ENCODE measurements at regions not wholly inside any gene's neighbourhood (a gene's known extent, or its start where the extent isn't known, plus 50 kb on each side); places are given as distances from the start of the nearest gene placed in this dataset.

DNA sequence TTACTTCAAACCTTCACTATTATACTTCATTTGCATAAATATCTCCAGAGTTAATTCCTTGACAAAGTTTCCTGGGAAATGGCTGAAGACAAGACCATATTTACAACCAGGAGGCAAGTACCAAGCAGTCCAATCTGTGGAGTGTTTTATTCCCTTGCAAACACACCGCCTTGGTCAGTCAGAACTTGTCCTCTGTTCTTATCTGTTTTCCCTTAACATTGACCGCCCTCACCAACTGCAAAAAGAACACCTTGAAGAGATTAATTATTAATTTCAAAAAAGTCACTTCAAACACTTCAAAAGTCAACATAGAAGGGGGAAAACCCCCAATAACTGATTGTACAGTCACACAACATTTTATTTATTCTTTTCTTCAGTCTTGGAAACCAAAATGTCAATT, 269.0 kb upstream of the RGMB start:
- Histone ChIP-seq H3K4me1 (ENCODE audit: insufficient read depth, low read length, poor library complexity, severe bottlenecking) (no peaks in the 10 kb centered on the region), H3K9me3 (ENCODE audit: low read depth, low read length, poor library complexity, severe bottlenecking) (no peaks in the 10 kb centered on the region), H3K36me3 (ENCODE audit: insufficient read depth, low read length, poor library complexity, severe bottlenecking) (no peaks in the 10 kb centered on the region), H3K4me3 (ENCODE audit: low read depth, low read length, poor library complexity, severe bottlenecking) (no peak overlapping the region), H3K27me3 (replicated peaks; ENCODE audit: insufficient read depth, low read depth, low read length, poor library complexity) (peaks cover 13% of the 10 kb centered on the region), H3K27ac (ENCODE audit: low read depth, low read length, poor library complexity, severe bottlenecking) (no peak overlapping the region)
- CTCF ChIA-PET = no interaction called here
- intact Hi-C loops (cut with micrococcal nuclease; ENCODE audit: unreplicated experiment) = no loop called here
- no peak for DNase-seq (ENCODE audit: low spot score)
- BruUV-seq (replicated peaks) = no TSS peak
- TF ChIP-seq, protein P1, sequence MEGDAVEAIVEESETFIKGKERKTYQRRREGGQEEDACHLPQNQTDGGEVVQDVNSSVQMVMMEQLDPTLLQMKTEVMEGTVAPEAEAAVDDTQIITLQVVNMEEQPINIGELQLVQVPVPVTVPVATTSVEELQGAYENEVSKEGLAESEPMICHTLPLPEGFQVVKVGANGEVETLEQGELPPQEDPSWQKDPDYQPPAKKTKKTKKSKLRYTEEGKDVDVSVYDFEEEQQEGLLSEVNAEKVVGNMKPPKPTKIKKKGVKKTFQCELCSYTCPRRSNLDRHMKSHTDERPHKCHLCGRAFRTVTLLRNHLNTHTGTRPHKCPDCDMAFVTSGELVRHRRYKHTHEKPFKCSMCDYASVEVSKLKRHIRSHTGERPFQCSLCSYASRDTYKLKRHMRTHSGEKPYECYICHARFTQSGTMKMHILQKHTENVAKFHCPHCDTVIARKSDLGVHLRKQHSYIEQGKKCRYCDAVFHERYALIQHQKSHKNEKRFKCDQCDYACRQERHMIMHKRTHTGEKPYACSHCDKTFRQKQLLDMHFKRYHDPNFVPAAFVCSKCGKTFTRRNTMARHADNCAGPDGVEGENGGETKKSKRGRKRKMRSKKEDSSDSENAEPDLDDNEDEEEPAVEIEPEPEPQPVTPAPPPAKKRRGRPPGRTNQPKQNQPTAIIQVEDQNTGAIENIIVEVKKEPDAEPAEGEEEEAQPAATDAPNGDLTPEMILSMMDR (conservative IDR thresholded peaks at IDR 0.05; ENCODE audit: low read depth, low read length) = no peak
- TF ChIP-seq EZH2 (IDR thresholded peaks at IDR 0.05; ENCODE audit: borderline replicate concordance, low read depth, low read length, poor library complexity, severe bottlenecking) = no peak
- POLR2A ChIA-PET (ENCODE audit: low non-redundant PET) = no interaction called here

DNA sequence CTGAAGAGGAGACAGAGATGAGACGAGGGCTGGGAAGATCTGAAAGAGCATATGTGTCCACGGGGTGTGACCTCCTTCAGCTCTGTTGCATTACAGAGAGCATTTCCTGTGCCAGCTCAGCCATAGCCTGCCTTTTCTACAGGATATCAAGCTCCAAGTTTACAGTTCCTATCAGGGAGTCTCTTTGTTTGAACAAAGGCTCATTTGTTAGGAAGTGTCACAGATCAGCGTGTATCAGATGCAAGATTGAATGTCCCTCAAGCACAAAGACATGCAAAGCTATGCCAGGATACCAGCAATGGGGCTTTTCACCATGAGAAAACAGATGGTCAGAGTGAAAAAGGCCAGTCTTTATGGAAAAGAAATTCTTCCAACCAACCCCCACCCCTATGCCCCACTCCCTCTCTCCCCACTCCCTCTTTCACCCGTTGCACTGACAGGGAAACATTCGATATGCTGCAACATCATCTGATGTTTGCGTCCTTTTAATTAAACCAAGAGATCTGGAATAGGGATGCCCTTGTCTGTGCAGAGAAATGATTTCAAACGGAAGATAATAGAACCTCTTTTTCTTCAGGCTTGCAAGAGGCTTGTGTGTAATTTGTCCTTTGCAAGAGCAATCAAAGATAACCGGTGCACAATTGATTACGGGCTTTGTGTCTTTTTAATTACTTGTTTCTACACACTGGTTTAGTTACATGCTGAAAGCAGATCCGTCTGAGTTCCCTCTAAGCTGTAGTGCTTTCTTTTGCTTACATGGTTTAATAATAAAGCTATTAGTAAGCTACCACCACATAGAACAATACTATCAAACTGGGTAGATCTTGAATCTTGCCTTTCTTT, 263.1 kb upstream of the RGMB start:
- CTCF ChIA-PET = no interaction called here

GRCh38 chr5:98513380-98513779, 260.1 kb upstream of the RGMB start:
- TF ChIP-seq, protein P1 (conservative IDR thresholded peaks at IDR 0.05; ENCODE audit: low read depth, low read length) = no peak
- TF ChIP-seq EZH2 (IDR thresholded peaks at IDR 0.05; ENCODE audit: borderline replicate concordance, low read depth, low read length, poor library complexity, severe bottlenecking) = no peak
- H3K9me3 ChIP-seq (ENCODE audit: low read depth, low read length, poor library complexity, severe bottlenecking) = no peaks in the 10 kb centered on the region
- H3K27me3 ChIP-seq (replicated peaks; ENCODE audit: insufficient read depth, low read depth, low read length, poor library complexity) = peaks cover 20% of the 10 kb centered on the region
- intact Hi-C loops (cut with micrococcal nuclease; ENCODE audit: unreplicated experiment) = no loop called here
- no peak overlapping the region for H3K4me3 ChIP-seq (ENCODE audit: low read depth, low read length, poor library complexity, severe bottlenecking)
- H3K36me3 ChIP-seq (ENCODE audit: insufficient read depth, low read length, poor library complexity, severe bottlenecking) = no peaks in the 10 kb centered on the region
- DNase-seq (ENCODE audit: low spot score) = peak; percentile 9
- BruUV-seq (replicated peaks) = no TSS peak
- H3K4me1 ChIP-seq (ENCODE audit: insufficient read depth, low read length, poor library complexity, severe bottlenecking) = no peaks in the 10 kb centered on the region
- CTCF ChIA-PET = no interaction called here
- POLR2A ChIA-PET (ENCODE audit: low non-redundant PET) = no interaction called here
- H3K27ac ChIP-seq (ENCODE audit: low read depth, low read length, poor library complexity, severe bottlenecking) = no peak overlapping the region

More for the DNA sequence above, 263.1 kb upstream of the RGMB start:
- H3K9me3 ChIP-seq (ENCODE audit: low read depth, low read length, poor library complexity, severe bottlenecking) = no peaks in the 10 kb centered on the region
- H3K27me3 ChIP-seq (replicated peaks; ENCODE audit: insufficient read depth, low read depth, low read length, poor library complexity) = peaks cover 22% of the 10 kb centered on the region
- BruUV-seq (replicated peaks) = no TSS peak
- H3K4me3 ChIP-seq (ENCODE audit: low read depth, low read length, poor library complexity, severe bottlenecking) = no peak overlapping the region
- no peaks in the 10 kb centered on the region for H3K4me1 ChIP-seq (ENCODE audit: insufficient read depth, low read length, poor library complexity, severe bottlenecking)
- no peak overlapping the region for H3K27ac ChIP-seq (ENCODE audit: low read depth, low read length, poor library complexity, severe bottlenecking)
- TF ChIP-seq, protein P1 (conservative IDR thresholded peaks at IDR 0.05; ENCODE audit: low read depth, low read length) = no peak
- TF ChIP-seq EZH2 (IDR thresholded peaks at IDR 0.05; ENCODE audit: borderline replicate concordance, low read depth, low read length, poor library complexity, severe bottlenecking) = no peak
- no peak for DNase-seq (ENCODE audit: low spot score)
- POLR2A ChIA-PET (ENCODE audit: low non-redundant PET) = no interaction called here
- H3K36me3 ChIP-seq (ENCODE audit: insufficient read depth, low read length, poor library complexity, severe bottlenecking) = no peaks in the 10 kb centered on the region
- intact Hi-C loops (cut with micrococcal nuclease; ENCODE audit: unreplicated experiment) = no loop called here
